Loucy (cell line): ENCODE measurements at regions not wholly inside any gene's neighbourhood (a gene's known extent, or its start where the extent isn't known, plus 50 kb on each side); places are given as distances from the start of the nearest gene placed in this dataset.

Source experiments
- H2AFZ ChIP-seq: fragments of 200-600 bp; sonication (generic); 2 replicates; pipeline ENCODE4 v1.6.0; 2016; ENCODE audit warnings: antibody characterized with exemption, mild to moderate bottlenecking, low read length, moderate library complexity
- H3F3A ChIP-seq: fragments of 200-600 bp; 2 replicates; pipeline ENCODE4 v1.6.0; 2016; ENCODE audit warnings: antibody characterized with exemption, low read depth, mild to moderate bottlenecking
- H3K27me3 ChIP-seq: fragments of 200-600 bp; sonication (generic); 2 replicates; pipeline ENCODE4 v1.6.1; 2014; ENCODE audit warnings: low read length, mild to moderate bottlenecking; ENCODE audit not compliant: insufficient read depth, poor library complexity, severe bottlenecking
- H3K36me3 ChIP-seq: fragments of 200-600 bp; sonication (generic); 2 replicates; pipeline ENCODE4 v1.6.1; 2016; ENCODE audit warnings: low read length; ENCODE audit not compliant: insufficient read depth
- H3K4me1 ChIP-seq: fragments of 200-600 bp; sonication (generic); 2 replicates; pipeline ENCODE4 v1.5.1; 2014; ENCODE audit warnings: low read length, mild to moderate bottlenecking; ENCODE audit not compliant: insufficient read depth, poor library complexity, severe bottlenecking
- H3K4me2 ChIP-seq: fragments of 200-600 bp; sonication (generic); 2 replicates; pipeline ENCODE4 v1.6.0; 2014; ENCODE audit warnings: antibody characterized with exemption, low read length, low read depth, mild to moderate bottlenecking; ENCODE audit not compliant: poor library complexity, severe bottlenecking
- H3K4me3 ChIP-seq: fragments of 200-600 bp; sonication (generic); 2 replicates; pipeline ENCODE4 v1.5.1; 2014; ENCODE audit warnings: low read length, mild to moderate bottlenecking, mixed read lengths; ENCODE audit not compliant: poor library complexity, severe bottlenecking
- H3K79me2 ChIP-seq: fragments of 200-600 bp; sonication (generic); 2 replicates; pipeline ENCODE4 v1.6.1; 2014; ENCODE audit warnings: low read length; ENCODE audit not compliant: insufficient read depth
- H3K9ac ChIP-seq: fragments of 200-600 bp; sonication (generic); 2 replicates; pipeline ENCODE4 v1.6.0; 2014; ENCODE audit warnings: mild to moderate bottlenecking, low read depth, low read length, moderate library complexity; ENCODE audit not compliant: poor library complexity, severe bottlenecking
- H3K9me2 ChIP-seq: fragments of 200-600 bp; sonication (generic); replicated peaks from 2 replicates; pipeline ENCODE4 v1.6.1; 2016; ENCODE audit warnings: low read depth, low read length, mixed read lengths
- H3K9me3 ChIP-seq: fragments of 200-600 bp; sonication (generic); 2 replicates; pipeline ENCODE4 v1.6.1; 2014; ENCODE audit warnings: mild to moderate bottlenecking, antibody characterized with exemption, low read length, low read depth; ENCODE audit not compliant: insufficient read depth
- H4K20me1 ChIP-seq: fragments of 200-600 bp; sonication (generic); 2 replicates; pipeline ENCODE4 v1.6.0; 2014; ENCODE audit warnings: antibody characterized with exemption, low read length, mild to moderate bottlenecking; ENCODE audit not compliant: insufficient read depth, poor library complexity, severe bottlenecking
- CTCF ChIP-seq: fragments of 200-600 bp; sonication (generic); conservative IDR thresholded peaks from 2 replicates; pipeline ENCODE4 v1.5.1; 2014; ENCODE audit warnings: mild to moderate bottlenecking, antibody characterized with exemption, low read length
- EZH2phosphoT487 ChIP-seq: fragments of 200-600 bp; IDR thresholded peaks from 2 replicates; pipeline ENCODE4 v1.6.1; 2018; ENCODE audit warnings: antibody characterized with exemption, mild to moderate bottlenecking, moderate library complexity, borderline replicate concordance

GRCh38 chr1:81032973-81033425 lies 767.7 kb upstream of the ADGRL2 start:
- Histone ChIP-seq H3K27me3 (no peaks in the 10 kb centered on the region), H3K4me3 (no peak overlapping the region), H2AFZ (no peak overlapping the region), H3K4me2 (no peak overlapping the region), H3K36me3 (no peaks in the 10 kb centered on the region), H4K20me1 (no peaks in the 10 kb centered on the region), H3K79me2 (no peaks in the 10 kb centered on the region), H3F3A (no peaks in the 10 kb centered on the region), H3K9me2 (no peaks in the 10 kb centered on the region), H3K9me3 (peaks cover 3% of the 10 kb centered on the region; the same call in 1 of the 2 replicates), H3K4me1 (no peaks in the 10 kb centered on the region), H3K9ac (no peak overlapping the region)
- TF ChIP-seq EZH2phosphoT487 (no peak), CTCF (no peak)

GRCh38 chr1:81032374-81032773 lies 768.4 kb upstream of the ADGRL2 start:
- H3K4me3 ChIP-seq, result no peak overlapping the region
- no peaks in the 10 kb centered on the region for H3K4me1 ChIP-seq
- H3K4me2 ChIP-seq, result no peak overlapping the region
- H3K9me3 ChIP-seq, result peaks cover 3% of the 10 kb centered on the region; the same call in 1 of the 2 replicates
- no peak overlapping the region for H2AFZ ChIP-seq
- H3K9me2 ChIP-seq, result no peaks in the 10 kb centered on the region
- no peaks in the 10 kb centered on the region for H3K27me3 ChIP-seq
- no peak overlapping the region for H3K9ac ChIP-seq
- no peaks in the 10 kb centered on the region for H3K79me2 ChIP-seq
- TF ChIP-seq EZH2phosphoT487 (no peak), CTCF (no peak)
- no peaks in the 10 kb centered on the region for H3K36me3 ChIP-seq
- no peaks in the 10 kb centered on the region for H4K20me1 ChIP-seq
- no peaks in the 10 kb centered on the region for H3F3A ChIP-seq

- H3K4me3 ChIP-seq, result no peak overlapping the region
- no peaks in the 10 kb centered on the region for H3K36me3 ChIP-seq
- H3K9me3 ChIP-seq, result peaks cover 3% of the 10 kb centered on the region; the same call in 1 of the 2 replicates
- no peaks in the 10 kb centered on the region for H3K79me2 ChIP-seq
- no peaks in the 10 kb centered on the region for H4K20me1 ChIP-seq
- H2AFZ ChIP-seq, result no peak overlapping the region
- TF ChIP-seq CTCF (no peak), EZH2phosphoT487 (no peak)
- no peaks in the 10 kb centered on the region for H3K4me1 ChIP-seq
- H3K27me3 ChIP-seq, result no peaks in the 10 kb centered on the region
- no peaks in the 10 kb centered on the region for H3F3A ChIP-seq
- H3K4me2 ChIP-seq, result no peak overlapping the region
- no peaks in the 10 kb centered on the region for H3K9me2 ChIP-seq
- H3K9ac ChIP-seq, result no peak overlapping the region
Measured at GRCh38 chr1:81030441-81030840, 770.3 kb upstream of the ADGRL2 start.
